Neuronal stem cell (in vitro differentiated cells): ENCODE measurements at regions not wholly inside any gene's neighbourhood (a gene's known extent, or its start where the extent isn't known, plus 50 kb on each side); places are given as distances from the start of the nearest gene placed in this dataset.

ENCODE experiments used
- DNase-seq: peaks from one replicate; pipeline ENCODE4 v3.0.0-alpha.2; 2013; ENCODE audit warnings: low spot score
- H2AFZ ChIP-seq: one replicate; pipeline ENCODE4 v1.6.1; 2013; ENCODE audit warnings: mild to moderate bottlenecking, low read length, inconsistent platforms
- H2AK5ac ChIP-seq: 2 replicates; pipeline ENCODE4 v1.6.1; 2013; ENCODE audit warnings: low read depth, mild to moderate bottlenecking, inconsistent platforms, low read length, moderate library complexity, mixed read lengths
- H2BK120ac ChIP-seq: 2 replicates; pipeline ENCODE4 v1.6.1; 2013; ENCODE audit warnings: low read depth, mild to moderate bottlenecking, inconsistent platforms, low read length, moderate library complexity, mixed read lengths
- H2BK12ac ChIP-seq: one replicate; pipeline ENCODE4 v1.6.1; 2013; ENCODE audit warnings: low read length, inconsistent platforms
- H2BK15ac ChIP-seq: 2 replicates; pipeline ENCODE4 v1.6.1; 2013; ENCODE audit warnings: mild to moderate bottlenecking, low read length, inconsistent platforms, mixed read lengths
- H2BK5ac ChIP-seq: one replicate; pipeline ENCODE4 v1.6.1; 2013; ENCODE audit warnings: inconsistent platforms, mild to moderate bottlenecking, low read length, moderate library complexity
- H3K14ac ChIP-seq: one replicate; pipeline ENCODE4 v1.6.1; 2013; ENCODE audit warnings: low read length, inconsistent platforms
- H3K18ac ChIP-seq: 2 replicates; pipeline ENCODE4 v1.6.1; 2013; ENCODE audit warnings: low read length, inconsistent platforms
- H3K23ac ChIP-seq: 2 replicates; pipeline ENCODE4 v1.6.1; 2013; ENCODE audit warnings: low read depth, mild to moderate bottlenecking, mixed read lengths, low read length, inconsistent platforms; ENCODE audit not compliant: poor library complexity
- H3K27ac ChIP-seq: replicated peaks from 3 replicates; pipeline ENCODE4 v1.5.1; 2013; ENCODE audit warnings: low read length, inconsistent platforms
- H3K27me3 ChIP-seq, 3 experiments: 2 replicates each; pipeline ENCODE4 v1.6.1; 2013; ENCODE audit warnings: low read length in 3 of 3, mild to moderate bottlenecking in 2 of 3, inconsistent platforms in 1 of 3, low read depth in 1 of 3, mixed read lengths in 1 of 3, moderate library complexity in 1 of 3; ENCODE audit not compliant: control insufficient read depth in 3 of 3, insufficient read depth in 3 of 3
- H3K36me3 ChIP-seq, 2 donors: replicated peaks in 1 of 2; 2 replicates each; pipeline ENCODE4 v1.6.1; 2013; ENCODE audit warnings: low read length in 2 of 2; ENCODE audit not compliant: control insufficient read depth in 2 of 2, insufficient read depth in 2 of 2
- H3K4ac ChIP-seq: 2 replicates; pipeline ENCODE4 v1.6.1; 2013; ENCODE audit warnings: inconsistent platforms, mild to moderate bottlenecking, low read length, moderate library complexity
- H3K4me1 ChIP-seq, 2 donors: 1 replicate in 1 of 2; 2 replicates in 1 of 2; pipeline ENCODE4 v1.6.1; 2013; ENCODE audit warnings: low read length in 2 of 2, low read depth in 1 of 2; ENCODE audit not compliant: control insufficient read depth in 2 of 2, insufficient read depth in 1 of 2
- H3K4me2 ChIP-seq: one replicate; pipeline ENCODE4 v1.6.1; 2013; ENCODE audit warnings: mild to moderate bottlenecking, low read length, inconsistent platforms; ENCODE audit not compliant: insufficient read depth, poor library complexity, severe bottlenecking
- H3K4me3 ChIP-seq, 2 donors: 2 replicates each; pipeline ENCODE4 v1.5.1; 2013; ENCODE audit warnings: low read length in 2 of 2, mild to moderate bottlenecking in 2 of 2, inconsistent platforms in 1 of 2, moderate library complexity in 1 of 2
- H3K79me1 ChIP-seq: one replicate; pipeline ENCODE4 v1.6.1; 2013; ENCODE audit warnings: low read depth, mild to moderate bottlenecking, inconsistent platforms, low read length, moderate library complexity
- H3K9ac ChIP-seq: one replicate; pipeline ENCODE4 v1.6.1; 2013; ENCODE audit warnings: mild to moderate bottlenecking, low read depth, low read length, inconsistent platforms; ENCODE audit not compliant: poor library complexity
- H3K9me3 ChIP-seq, 2 donors: replicated peaks in 1 of 2; 2 replicates each; pipeline versions ENCODE3 to v1.6.1; 2013; ENCODE audit warnings: low read length in 2 of 2, mild to moderate bottlenecking in 2 of 2, inconsistent platforms in 1 of 2, low read depth in 1 of 2, mixed read lengths in 1 of 2, moderate library complexity in 1 of 2; ENCODE audit not compliant: control insufficient read depth in 2 of 2, insufficient read depth in 1 of 2
- H4K8ac ChIP-seq: one replicate; pipeline ENCODE4 v1.6.1; 2013; ENCODE audit warnings: low read depth, mild to moderate bottlenecking, inconsistent platforms, low read length, moderate library complexity
- H4K91ac ChIP-seq: one replicate; pipeline ENCODE4 v1.6.1; 2013; ENCODE audit warnings: low read length, low read depth, mild to moderate bottlenecking, inconsistent platforms; ENCODE audit not compliant: poor library complexity
- WGBS, 2 donors: extraction: QIAGEN DNeasy Blood & Tissue Kit; methylation state at CpG; one replicate each; pipeline ENCODE4 v1.1.7; 2013; ENCODE audit warnings: missing lambda C conversion rate in 2 of 2, mixed read lengths in 1 of 2; ENCODE audit not compliant: insufficient read length in 2 of 2, insufficient replicate concordance in 1 of 2; ENCODE audit errors: extremely low coverage in 2 of 2; 5-methylcytosine and 5-hydroxymethylcytosine counted together

GRCh38 chr3:4235690-4236089 is 67.5 kb upstream of the SETMAR start:
- H2AFZ ChIP-seq = no peak overlapping the region
- H3K27ac ChIP-seq = no peak overlapping the region
- peaks cover 0 to 3% of the 10 kb centered on the region in 2 donors for H3K4me1 ChIP-seq
- H4K8ac ChIP-seq = no peak overlapping the region
- no peak overlapping the region for H3K14ac ChIP-seq
- no peak overlapping the region for H2BK15ac ChIP-seq
- no peak overlapping the region for H3K4me3 ChIP-seq
- H3K27me3 ChIP-seq = no peaks in the 10 kb centered on the region
- WGBS, 2 donors = no CpG with 5 or more reads among the region's 3 CpGs
- H2BK5ac ChIP-seq = no peak overlapping the region
- H2AK5ac ChIP-seq = no peak overlapping the region
- H3K9ac ChIP-seq = no peak overlapping the region
- no peak overlapping the region for H2BK120ac ChIP-seq
- no peak overlapping the region for H3K23ac ChIP-seq
- H3K18ac ChIP-seq = no peak overlapping the region
- no peaks in the 10 kb centered on the region for H3K36me3 ChIP-seq
- no peak for DNase-seq
- H3K79me1 ChIP-seq = no peaks in the 10 kb centered on the region
- H2BK12ac ChIP-seq = no peak overlapping the region
- no peak overlapping the region for H3K4ac ChIP-seq
- H4K91ac ChIP-seq = no peak overlapping the region
- H3K4me2 ChIP-seq = no peak overlapping the region
- H3K9me3 ChIP-seq = no peaks in the 10 kb centered on the region

- no peaks in the 10 kb centered on the region for H3K4me1 ChIP-seq
- no peak overlapping the region for H3K18ac ChIP-seq
- no peak overlapping the region for H2BK15ac ChIP-seq
- WGBS, 2 donors = no CpG with 5 or more reads among the region's 8 CpGs
- peak overlapping the region; percentile 41 for H3K14ac ChIP-seq
- no peak overlapping the region for H4K91ac ChIP-seq
- H3K27ac ChIP-seq = no peak overlapping the region
- no peaks in the 10 kb centered on the region for H3K27me3 ChIP-seq
- no peak overlapping the region for H2AFZ ChIP-seq
- no peak overlapping the region for H3K4me3 ChIP-seq
- no peak overlapping the region for H3K23ac ChIP-seq
- no peaks in the 10 kb centered on the region for H3K9me3 ChIP-seq
- no peak overlapping the region for H4K8ac ChIP-seq
- no peak overlapping the region for H2BK12ac ChIP-seq
- H3K4me2 ChIP-seq = no peak overlapping the region
- no peak overlapping the region for H3K9ac ChIP-seq
- no peak overlapping the region for H2BK120ac ChIP-seq
- H2AK5ac ChIP-seq = no peak overlapping the region
- no peak overlapping the region for H3K4ac ChIP-seq
- DNase-seq = no peak
- no peak overlapping the region for H2BK5ac ChIP-seq
- H3K36me3 ChIP-seq = no peaks in the 10 kb centered on the region
- no peaks in the 10 kb centered on the region for H3K79me1 ChIP-seq
Observed at GRCh38 chr3:4241595-4242170, 61.5 kb upstream of the SETMAR start.

- H3K4ac ChIP-seq = no peak overlapping the region
- no peak overlapping the region for H3K18ac ChIP-seq
- H4K8ac ChIP-seq = no peak overlapping the region
- H2AFZ ChIP-seq = no peak overlapping the region
- H3K27ac ChIP-seq = no peak overlapping the region
- no peak overlapping the region for H3K9ac ChIP-seq
- H4K91ac ChIP-seq = no peak overlapping the region
- no peaks in the 10 kb centered on the region for H3K27me3 ChIP-seq
- peak overlapping the region; percentile 25 for H3K23ac ChIP-seq
- no peak overlapping the region for H2BK12ac ChIP-seq
- no peaks in the 10 kb centered on the region for H3K9me3 ChIP-seq
- H3K79me1 ChIP-seq = no peaks in the 10 kb centered on the region
- no peaks in the 10 kb centered on the region for H3K4me1 ChIP-seq
- H2BK15ac ChIP-seq = peak overlapping the region; percentile 54
- H3K14ac ChIP-seq = no peak overlapping the region
- no peak overlapping the region for H3K4me2 ChIP-seq
- H2BK5ac ChIP-seq = no peak overlapping the region
- H2BK120ac ChIP-seq = no peak overlapping the region
- no peak for DNase-seq
- no peaks in the 10 kb centered on the region for H3K36me3 ChIP-seq
- H3K4me3 ChIP-seq = no peak overlapping the region
- WGBS, 2 donors = no CpG with 5 or more reads among the region's 9 CpGs
- peak overlapping the region; percentile 60 for H2AK5ac ChIP-seq
Observed at GRCh38 chr3:4245671-4246070, 57.5 kb upstream of the SETMAR start.

GRCh38 chr3:4247391-4247790 is 55.8 kb upstream of the SETMAR start:
- Histone ChIP-seq H3K14ac (no peak overlapping the region), H3K9ac (no peak overlapping the region), H2BK15ac (no peak overlapping the region), H3K4me3 (no peak overlapping the region), H2BK12ac (no peak overlapping the region), H3K4me2 (no peak overlapping the region), H3K79me1 (no peaks in the 10 kb centered on the region), H3K27me3 (no peaks in the 10 kb centered on the region), H3K4me1 (no peaks in the 10 kb centered on the region), H3K23ac (no peak overlapping the region), H3K18ac (no peak overlapping the region), H2BK120ac (no peak overlapping the region), H4K8ac (no peak overlapping the region), H2AK5ac (no peak overlapping the region), H2AFZ (no peak overlapping the region), H3K9me3 (no peaks in the 10 kb centered on the region), H2BK5ac (no peak overlapping the region), H3K36me3 (no peaks in the 10 kb centered on the region), H3K4ac (no peak overlapping the region), H4K91ac (no peak overlapping the region), H3K27ac (no peak overlapping the region)
- no CpG with 5 or more reads among the region's 1 CpG for WGBS, 2 donors
- DNase-seq = no peak
